Stimulated activated naive CD8-positive, alpha-beta T cell treated with anti-CD3 and anti-CD28 coated beads, Interleukin-15, Interleukin-2, amounts not matched to agents 100 U/mL and 50 U/mL, for 24 hours (primary cell): ENCODE measurements at regions not wholly inside any gene's neighbourhood (a gene's known extent, or its start where the extent isn't known, plus 50 kb on each side); places are given as distances from the start of the nearest gene placed in this dataset.

ENCODE experiments used
- ATAC-seq: fragments of 150-1000 bp; cut with Tn5 transposase; one replicate; pipeline ENCODE4 v1.10.0; 2021
- DNase-seq: peaks from one replicate; pipeline ENCODE4 v3.0.0; 2021

- DNase-seq (no peak), ATAC-seq (no peak)
Measured at GRCh38 chr6:113299531-113299930, 557.6 kb upstream of the MARCKS start.

DNA sequence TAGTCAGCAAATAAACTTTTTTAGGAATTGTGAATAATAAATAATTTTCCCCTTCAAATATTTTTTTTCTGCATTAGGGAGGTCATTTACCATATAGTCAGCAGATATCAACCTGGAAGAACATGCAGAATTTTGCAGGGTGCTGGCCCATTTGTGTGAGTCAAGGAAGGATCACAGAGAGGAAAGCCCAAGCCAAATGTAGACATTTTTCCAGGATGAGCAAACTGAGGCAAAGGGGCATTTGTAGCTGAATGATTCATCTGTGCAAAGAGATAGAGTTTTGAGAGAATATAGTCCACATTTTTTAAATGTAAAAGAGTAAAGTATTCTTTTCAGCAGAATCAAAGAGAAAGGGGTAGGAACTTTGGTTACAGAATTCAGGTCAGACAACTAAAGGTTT, 555.5 kb upstream of the MARCKS start:
- no peak for DNase-seq
- ATAC-seq: no peak

GRCh38 chr6:113304116-113304515, 553.0 kb upstream of the MARCKS start:
- DNase-seq: no peak
- no peak for ATAC-seq

DNA sequence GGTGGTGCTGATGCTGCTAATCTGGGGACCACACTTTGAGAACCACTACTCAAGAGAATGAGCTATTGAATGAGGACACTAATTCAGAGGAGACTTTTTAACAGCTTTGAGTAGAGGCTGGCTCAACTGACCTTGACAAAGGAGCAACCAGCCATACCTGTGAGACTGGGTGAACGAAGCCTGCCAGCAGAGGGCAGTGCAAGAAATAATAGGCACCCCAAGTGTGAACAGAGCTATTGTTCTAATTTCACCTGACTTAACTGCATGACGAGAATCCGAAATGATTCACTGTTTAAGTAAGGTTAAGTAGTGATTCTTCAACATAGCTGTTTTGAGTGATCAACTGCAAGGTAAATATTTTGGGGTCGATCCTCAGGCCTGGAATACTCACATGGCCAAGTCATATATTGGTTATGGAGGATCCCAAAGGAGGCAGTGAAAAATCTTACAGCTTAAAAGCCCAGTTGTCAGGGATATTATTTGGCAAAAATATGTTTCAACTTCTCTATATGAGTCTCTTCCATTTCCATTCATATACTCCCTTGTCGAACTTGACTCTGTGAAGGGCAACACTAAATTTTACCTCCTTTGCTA, 550.5 kb upstream of the MARCKS start:
- peak; percentile 68 for ATAC-seq
- DNase-seq: peak; percentile 56

- ATAC-seq (no peak), DNase-seq (no peak)
Measured at GRCh38 chr6:113308266-113308665, 548.9 kb upstream of the MARCKS start.

- no peak for ATAC-seq
- no peak for DNase-seq
Measured at GRCh38 chr6:113313841-113314240, 543.3 kb upstream of the MARCKS start.

- no peak for ATAC-seq
- no peak for DNase-seq
Measured at GRCh38 chr6:113315165-113315564, 542.0 kb upstream of the MARCKS start.

GRCh38 chr6:113315879-113316278, 541.3 kb upstream of the MARCKS start:
- no peak for DNase-seq
- no peak for ATAC-seq

- ATAC-seq (no peak), DNase-seq (no peak)
Measured at GRCh38 chr6:113317442-113317841, 539.7 kb upstream of the MARCKS start.

GRCh38 chr6:113317891-113318574, 539.1 kb upstream of the MARCKS start:
- ATAC-seq: no peak

GRCh38 chr6:113318575-113318917, 538.6 kb upstream of the MARCKS start:
- no peak for ATAC-seq

More at GRCh38 chr6:113317891-113318574, 539.1 kb upstream of the MARCKS start:
- no peak for DNase-seq

GRCh38 chr6:113320653-113321052, 536.5 kb upstream of the MARCKS start:
- no peak for DNase-seq
- ATAC-seq: no peak

More at GRCh38 chr6:113318575-113318917, 538.6 kb upstream of the MARCKS start:
- DNase-seq: no peak

DNA sequence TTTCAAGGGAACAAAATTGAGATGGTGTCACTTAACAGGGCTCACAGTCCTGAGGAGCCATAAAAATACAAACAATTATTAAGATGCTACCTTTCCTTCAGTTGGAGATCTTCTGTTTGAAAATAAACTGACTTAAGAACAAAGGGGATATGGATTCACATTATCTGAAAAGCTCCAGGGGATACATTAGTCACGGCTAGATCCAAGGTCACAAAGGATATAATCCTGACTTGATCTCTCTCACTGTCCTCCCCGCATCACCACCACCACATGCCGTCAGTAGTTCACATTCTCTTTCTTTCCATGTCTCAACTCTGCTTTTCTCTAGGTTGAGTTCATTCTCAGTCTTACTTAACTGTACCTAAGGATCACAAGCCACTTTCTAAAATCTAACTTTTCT, 530.4 kb upstream of the MARCKS start:
- ATAC-seq: no peak

GRCh38 chr6:113328886-113329381, 528.2 kb upstream of the MARCKS start:
- no peak for DNase-seq

More for the DNA sequence above, 530.4 kb upstream of the MARCKS start:
- no peak for DNase-seq

DNA sequence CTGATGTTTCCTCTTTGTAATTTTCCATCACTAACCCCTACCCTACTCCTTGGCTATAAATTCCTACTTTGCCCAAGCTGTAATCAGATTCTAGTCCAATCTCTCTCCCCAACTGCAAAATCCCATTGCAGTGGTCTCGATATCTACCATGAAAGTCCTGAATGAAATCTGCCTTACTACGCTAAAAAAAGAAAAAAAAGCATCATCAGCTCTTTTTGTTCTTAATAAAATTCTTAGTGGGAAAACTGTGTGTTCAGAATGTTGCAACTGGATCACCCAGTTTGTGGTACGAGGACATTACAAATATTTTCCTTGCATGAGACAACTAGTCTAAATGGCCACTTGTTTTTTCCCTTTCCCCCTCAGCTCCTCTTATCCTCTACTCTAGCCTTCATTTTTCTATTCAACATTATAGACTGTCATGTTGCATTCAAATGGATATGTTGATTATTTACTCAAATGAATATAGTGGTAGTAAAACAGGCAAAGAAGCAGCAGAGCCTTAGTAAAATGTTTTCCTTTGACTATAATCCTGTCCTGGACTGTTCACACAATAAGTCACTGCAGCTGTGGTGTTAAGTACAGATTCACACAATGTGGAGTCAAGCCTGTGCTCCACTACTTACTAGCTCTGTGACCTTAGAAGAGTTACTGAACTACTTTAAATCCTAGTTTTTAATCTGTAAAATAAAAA, 527.1 kb upstream of the MARCKS start:
- no peak for ATAC-seq
- DNase-seq: no peak

More at GRCh38 chr6:113328886-113329381, 528.2 kb upstream of the MARCKS start:
- ATAC-seq: no peak

DNA sequence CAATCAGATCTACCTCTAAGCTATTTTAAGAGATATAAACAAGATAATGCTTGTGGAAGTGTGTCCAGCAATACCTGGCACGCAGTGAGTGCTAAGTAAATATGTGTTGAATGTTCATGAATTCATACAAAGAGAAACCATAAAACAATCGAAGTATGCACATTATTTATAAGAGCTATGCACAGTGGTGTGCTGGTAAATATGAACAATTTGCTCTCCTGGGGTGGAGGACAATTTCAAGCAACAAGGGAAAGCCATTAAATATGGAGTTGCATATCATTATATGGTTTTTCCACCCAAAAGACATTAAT, 526.6 kb upstream of the MARCKS start:
- ATAC-seq: no peak

GRCh38 chr6:113331021-113331420, 526.1 kb upstream of the MARCKS start:
- no peak for ATAC-seq
- DNase-seq: no peak

More for the DNA sequence above, 526.6 kb upstream of the MARCKS start:
- no peak for DNase-seq

- no peak for DNase-seq
- no peak for ATAC-seq
Measured at GRCh38 chr6:113338644-113339043, 518.5 kb upstream of the MARCKS start.

DNA sequence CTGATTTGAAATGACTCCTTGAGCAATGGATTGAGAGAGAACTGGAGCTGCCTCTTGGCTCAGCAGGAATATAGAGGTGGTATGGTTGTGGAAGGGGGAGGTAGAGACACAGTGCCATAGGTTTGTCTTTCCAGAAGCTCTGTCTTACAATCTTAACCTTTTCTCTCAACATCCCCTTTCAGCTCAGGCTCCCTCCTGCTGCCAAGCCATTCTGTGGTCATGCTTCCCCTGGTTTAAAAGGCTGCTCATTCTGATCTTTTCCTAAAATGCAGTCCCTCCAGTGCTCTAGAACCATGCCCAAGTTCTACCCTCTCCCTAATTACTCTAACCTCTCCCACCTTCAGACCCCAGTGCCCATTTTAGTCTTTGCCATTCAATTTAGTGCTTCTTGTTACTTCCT, 517.9 kb upstream of the MARCKS start:
- ATAC-seq (no peak), DNase-seq (no peak)

GRCh38 chr6:113340371-113340770, 516.8 kb upstream of the MARCKS start:
- no peak for DNase-seq
- ATAC-seq: no peak

GRCh38 chr6:113343940-113344339, 513.2 kb upstream of the MARCKS start:
- ATAC-seq: no peak

GRCh38 chr6:113344969-113345368, 512.2 kb upstream of the MARCKS start:
- ATAC-seq: no peak

More at GRCh38 chr6:113343940-113344339, 513.2 kb upstream of the MARCKS start:
- no peak for DNase-seq

GRCh38 chr6:113347436-113347835, 509.7 kb upstream of the MARCKS start:
- ATAC-seq (no peak), DNase-seq (no peak)

More at GRCh38 chr6:113344969-113345368, 512.2 kb upstream of the MARCKS start:
- no peak for DNase-seq
